Heart left ventricle (tissue), 13 donors: ENCODE measurements at regions not wholly inside any gene's neighbourhood (a gene's known extent, or its start where the extent isn't known, plus 50 kb on each side); places are given as distances from the start of the nearest gene placed in this dataset.

Source experiments
- POLR2A ChIP-seq, 2 donors: fragments of 450-650 bp; IDR thresholded peaks; one replicate each; pipeline ENCODE4 v1.6.1; 2017; ENCODE audit warnings: antibody characterized with exemption in 2 of 2, mild to moderate bottlenecking in 2 of 2, moderate library complexity in 2 of 2
- TF ChIP-seq, protein P1 (sequence below), 12 donors: fragments of 200-600 bp; sonication (generic) in 4 of 12; IDR thresholded peaks; one replicate each; pipeline versions ENCODE4 v1.5.0 to v1.8.0; 2018 to 2022; ENCODE audit warnings: antibody characterized with exemption in 12 of 12, mild to moderate bottlenecking in 5 of 12
- donor health status: ischemic (EF 13 %, LVEDD 7.1; RV severe dilation, severe dysfunction).
- donor health status: DM: no; HTN: yes; CAD: no.
- donor health status: DM: no; HTN: no; CAD: no.
- donor health status: ischemic (EF 25% LVEDD 6.9; RV normal size, moderate dysfunction).
- donor health status: ischemic (EF 25% LVEDD 5.7; RV mildly dilated, moderate dysfunction).
- donor health status: ischemic (EF 35%, LVEDD 5.7; RV mildly dilated, moderate dysfunction).
- donor health status: nonischemic (EF 11% LVEDD 7.7; RV severe dilation, severe dysfunction).
- donor health status: DM: yes; HTN: yes; CAD: no.
- donor health status: PGD.
- donor health status: ischemic (EF 29% LVEDD 5.4; RV normal size, mild dysfunction).
- donor health status: nonischemic (EF 23%, LVEDD 6.1; RV moderate dilation, normal function).

DNA sequence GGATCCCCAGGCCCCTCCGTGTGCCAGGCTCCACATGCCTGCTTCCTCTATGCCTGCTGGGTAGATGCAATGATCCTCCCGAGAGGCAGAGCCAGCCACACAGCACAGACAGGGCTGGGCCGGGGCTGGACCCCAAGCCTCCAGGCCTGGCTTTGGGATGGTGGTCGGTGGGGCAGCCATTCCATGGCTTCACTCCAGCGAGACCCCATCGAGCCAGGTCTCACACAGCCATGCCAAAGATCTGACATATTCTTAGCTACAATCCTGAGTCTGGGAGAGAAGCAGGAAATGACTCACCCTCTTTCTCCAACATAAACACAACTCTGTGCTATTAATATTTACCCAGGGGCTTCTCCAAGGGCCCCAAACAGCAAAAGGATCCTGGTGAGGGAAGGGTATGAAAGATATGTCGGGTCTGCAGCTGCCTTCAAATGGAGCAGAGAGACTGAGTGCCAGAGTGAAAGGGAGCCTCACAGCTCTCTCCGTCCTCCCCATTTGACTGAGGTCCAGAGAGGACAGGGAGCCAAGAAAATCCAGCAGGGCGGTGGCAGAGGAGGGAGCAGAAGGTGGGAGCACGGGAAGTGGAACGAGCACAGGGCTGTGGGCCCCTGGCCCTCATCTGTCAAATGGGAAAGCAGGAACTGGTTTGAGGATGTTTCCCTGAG, 639.5 kb downstream of the MATN1 start:
- no peak for TF ChIP-seq POLR2A (IDR thresholded peaks at IDR 0.05)
- TF ChIP-seq, protein P1, sequence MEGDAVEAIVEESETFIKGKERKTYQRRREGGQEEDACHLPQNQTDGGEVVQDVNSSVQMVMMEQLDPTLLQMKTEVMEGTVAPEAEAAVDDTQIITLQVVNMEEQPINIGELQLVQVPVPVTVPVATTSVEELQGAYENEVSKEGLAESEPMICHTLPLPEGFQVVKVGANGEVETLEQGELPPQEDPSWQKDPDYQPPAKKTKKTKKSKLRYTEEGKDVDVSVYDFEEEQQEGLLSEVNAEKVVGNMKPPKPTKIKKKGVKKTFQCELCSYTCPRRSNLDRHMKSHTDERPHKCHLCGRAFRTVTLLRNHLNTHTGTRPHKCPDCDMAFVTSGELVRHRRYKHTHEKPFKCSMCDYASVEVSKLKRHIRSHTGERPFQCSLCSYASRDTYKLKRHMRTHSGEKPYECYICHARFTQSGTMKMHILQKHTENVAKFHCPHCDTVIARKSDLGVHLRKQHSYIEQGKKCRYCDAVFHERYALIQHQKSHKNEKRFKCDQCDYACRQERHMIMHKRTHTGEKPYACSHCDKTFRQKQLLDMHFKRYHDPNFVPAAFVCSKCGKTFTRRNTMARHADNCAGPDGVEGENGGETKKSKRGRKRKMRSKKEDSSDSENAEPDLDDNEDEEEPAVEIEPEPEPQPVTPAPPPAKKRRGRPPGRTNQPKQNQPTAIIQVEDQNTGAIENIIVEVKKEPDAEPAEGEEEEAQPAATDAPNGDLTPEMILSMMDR (IDR thresholded peaks at IDR 0.05): no peak
